ENCODE measurements at regions not wholly inside any gene's neighbourhood (a gene's known extent, or its start where the extent isn't known, plus 50 kb on each side); places are given as distances from the start of the nearest gene placed in this dataset.

DNA sequence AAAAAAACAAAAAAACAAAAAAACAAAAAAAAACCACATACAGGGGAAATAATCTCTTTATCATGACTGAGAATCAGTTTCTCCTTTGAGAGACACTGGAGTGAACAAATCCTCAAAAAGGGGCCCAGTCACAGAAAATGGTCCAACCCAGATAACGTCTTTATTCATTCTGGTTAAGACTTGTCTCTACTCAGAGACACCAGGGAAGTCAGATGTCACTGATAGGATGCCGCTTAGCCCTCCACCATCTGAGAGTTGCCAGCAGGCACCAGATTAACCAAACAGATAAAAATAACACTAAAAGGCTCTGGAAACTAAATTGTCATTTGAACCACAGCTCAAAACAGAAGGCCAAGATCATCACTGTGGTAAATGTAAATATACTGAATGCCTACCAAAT, 1163.4 kb upstream of the ATXN8OS start:
- Mint-ChIP-seq H3K27ac (no peak overlapping the region), H3K4me1 (ENCODE audit: low read depth) (peaks cover 9% of the 10 kb centered on the region), H3K36me3 (ENCODE audit: insufficient read depth) (no peaks in the 10 kb centered on the region), H3K9me3 (ENCODE audit: low read depth) (peaks cover 4% of the 10 kb centered on the region), H3K4me3 (ENCODE audit: low read depth) (no peak overlapping the region), H3K27me3 (no peaks in the 10 kb centered on the region)
- TF ChIP-seq, protein P1, sequence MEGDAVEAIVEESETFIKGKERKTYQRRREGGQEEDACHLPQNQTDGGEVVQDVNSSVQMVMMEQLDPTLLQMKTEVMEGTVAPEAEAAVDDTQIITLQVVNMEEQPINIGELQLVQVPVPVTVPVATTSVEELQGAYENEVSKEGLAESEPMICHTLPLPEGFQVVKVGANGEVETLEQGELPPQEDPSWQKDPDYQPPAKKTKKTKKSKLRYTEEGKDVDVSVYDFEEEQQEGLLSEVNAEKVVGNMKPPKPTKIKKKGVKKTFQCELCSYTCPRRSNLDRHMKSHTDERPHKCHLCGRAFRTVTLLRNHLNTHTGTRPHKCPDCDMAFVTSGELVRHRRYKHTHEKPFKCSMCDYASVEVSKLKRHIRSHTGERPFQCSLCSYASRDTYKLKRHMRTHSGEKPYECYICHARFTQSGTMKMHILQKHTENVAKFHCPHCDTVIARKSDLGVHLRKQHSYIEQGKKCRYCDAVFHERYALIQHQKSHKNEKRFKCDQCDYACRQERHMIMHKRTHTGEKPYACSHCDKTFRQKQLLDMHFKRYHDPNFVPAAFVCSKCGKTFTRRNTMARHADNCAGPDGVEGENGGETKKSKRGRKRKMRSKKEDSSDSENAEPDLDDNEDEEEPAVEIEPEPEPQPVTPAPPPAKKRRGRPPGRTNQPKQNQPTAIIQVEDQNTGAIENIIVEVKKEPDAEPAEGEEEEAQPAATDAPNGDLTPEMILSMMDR (IDR thresholded peaks at IDR 0.05; ENCODE audit: unreplicated experiment) = no peak
- DNase-seq (ENCODE audit: low spot score, unreplicated experiment) = no peak

DNA sequence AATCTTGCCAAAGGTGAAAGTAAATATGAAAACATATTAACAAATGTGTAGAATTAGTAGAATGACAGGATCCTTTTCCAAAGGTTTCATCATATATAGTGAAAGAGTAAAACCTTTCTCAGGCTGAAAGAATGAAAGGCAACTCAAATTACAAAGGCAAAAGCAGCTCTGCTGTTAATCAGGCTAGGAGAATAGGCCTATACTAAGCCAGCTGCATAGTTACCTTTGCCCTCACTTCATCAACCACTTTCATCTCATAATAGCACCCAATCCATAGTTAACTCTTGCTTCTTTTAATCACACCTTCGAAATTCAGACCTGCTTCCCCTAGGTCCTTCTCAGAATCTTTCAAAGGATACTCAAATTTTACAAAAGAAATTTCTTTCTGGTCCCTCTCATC, 1167.6 kb upstream of the ATXN8OS start:
- Mint-ChIP-seq H3K27ac (no peak overlapping the region), H3K4me3 (ENCODE audit: low read depth) (no peak overlapping the region)

DNA sequence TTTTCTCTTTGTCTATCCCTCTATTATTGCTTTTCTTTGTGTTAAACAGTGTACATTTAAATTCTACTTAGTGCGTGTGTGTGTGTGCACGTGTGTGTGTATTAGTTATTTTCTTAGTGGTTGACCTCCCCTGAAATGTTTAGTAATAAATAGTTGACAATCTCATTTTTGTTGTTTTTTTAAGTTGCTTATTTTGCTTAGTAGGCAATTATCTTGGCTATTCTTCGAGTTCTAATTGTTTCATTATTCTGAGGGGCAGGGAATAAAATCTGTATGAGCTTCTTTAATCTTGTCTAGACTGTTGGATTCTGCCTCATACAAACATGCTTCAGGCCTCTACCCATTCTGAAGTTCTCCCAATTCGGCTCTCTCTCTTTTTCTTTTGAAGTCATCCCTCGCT, 1169.0 kb upstream of the ATXN8OS start:
- H3K9me3 Mint-ChIP-seq (ENCODE audit: low read depth) = peaks cover 3% of the 10 kb centered on the region

More for the DNA sequence above, 1167.6 kb upstream of the ATXN8OS start:
- H3K36me3 Mint-ChIP-seq (ENCODE audit: insufficient read depth) = no peaks in the 10 kb centered on the region
- TF ChIP-seq, protein P1 (IDR thresholded peaks at IDR 0.05; ENCODE audit: unreplicated experiment) = no peak
- H3K9me3 Mint-ChIP-seq (ENCODE audit: low read depth) = peaks cover 4% of the 10 kb centered on the region
- no peak for DNase-seq (ENCODE audit: low spot score, unreplicated experiment)
- peaks cover 9% of the 10 kb centered on the region for H3K4me1 Mint-ChIP-seq (ENCODE audit: low read depth)
- no peaks in the 10 kb centered on the region for H3K27me3 Mint-ChIP-seq

DNA sequence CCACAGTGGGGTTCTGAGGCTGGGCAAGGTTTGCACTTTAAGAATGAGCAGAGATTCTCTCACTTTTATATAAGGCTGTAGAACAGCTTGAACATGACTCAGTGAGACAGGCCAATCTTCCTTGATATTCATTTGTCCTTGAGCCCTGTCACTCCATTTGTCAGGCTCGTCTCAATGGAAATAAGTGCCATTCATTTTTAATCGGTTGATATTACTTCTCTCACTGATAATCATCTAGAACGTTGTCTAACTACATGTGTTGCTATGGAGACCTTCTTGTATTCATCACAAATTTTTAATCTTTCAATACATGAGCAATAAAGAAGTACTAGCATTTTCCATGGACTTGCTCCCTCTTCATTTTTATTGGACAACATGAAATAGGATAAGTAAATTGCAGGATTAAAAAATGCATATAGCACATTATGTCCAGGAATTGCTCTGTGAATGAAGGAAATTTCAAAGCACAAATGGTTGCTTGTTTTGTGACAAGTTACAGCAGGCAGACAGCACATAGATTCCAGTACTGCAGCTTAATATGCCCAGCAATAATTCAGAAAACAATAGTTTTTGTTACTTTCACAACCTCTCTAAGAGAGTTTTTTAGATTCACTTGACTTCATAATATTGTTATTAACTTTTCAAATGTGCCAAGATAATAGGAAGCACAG, 1178.4 kb upstream of the ATXN8OS start:
- Mint-ChIP-seq H3K9me3 (ENCODE audit: low read depth) (no peaks in the 10 kb centered on the region), H3K27ac (no peak overlapping the region), H3K4me1 (ENCODE audit: low read depth) (no peaks in the 10 kb centered on the region), H3K36me3 (ENCODE audit: insufficient read depth) (no peaks in the 10 kb centered on the region), H3K4me3 (ENCODE audit: low read depth) (no peak overlapping the region), H3K27me3 (no peaks in the 10 kb centered on the region)
- TF ChIP-seq, protein P1 (IDR thresholded peaks at IDR 0.05; ENCODE audit: unreplicated experiment) = no peak
- DNase-seq (ENCODE audit: low spot score, unreplicated experiment) = no peak

More for the DNA sequence above, 1169.0 kb upstream of the ATXN8OS start:
- no peaks in the 10 kb centered on the region for H3K36me3 Mint-ChIP-seq (ENCODE audit: insufficient read depth)
- no peak for DNase-seq (ENCODE audit: low spot score, unreplicated experiment)
- peaks cover 9% of the 10 kb centered on the region for H3K4me1 Mint-ChIP-seq (ENCODE audit: low read depth)
- no peak overlapping the region for H3K27ac Mint-ChIP-seq
- TF ChIP-seq, protein P1 (IDR thresholded peaks at IDR 0.05; ENCODE audit: unreplicated experiment) = no peak
- H3K4me3 Mint-ChIP-seq (ENCODE audit: low read depth) = no peak overlapping the region
- H3K27me3 Mint-ChIP-seq = no peaks in the 10 kb centered on the region

DNA sequence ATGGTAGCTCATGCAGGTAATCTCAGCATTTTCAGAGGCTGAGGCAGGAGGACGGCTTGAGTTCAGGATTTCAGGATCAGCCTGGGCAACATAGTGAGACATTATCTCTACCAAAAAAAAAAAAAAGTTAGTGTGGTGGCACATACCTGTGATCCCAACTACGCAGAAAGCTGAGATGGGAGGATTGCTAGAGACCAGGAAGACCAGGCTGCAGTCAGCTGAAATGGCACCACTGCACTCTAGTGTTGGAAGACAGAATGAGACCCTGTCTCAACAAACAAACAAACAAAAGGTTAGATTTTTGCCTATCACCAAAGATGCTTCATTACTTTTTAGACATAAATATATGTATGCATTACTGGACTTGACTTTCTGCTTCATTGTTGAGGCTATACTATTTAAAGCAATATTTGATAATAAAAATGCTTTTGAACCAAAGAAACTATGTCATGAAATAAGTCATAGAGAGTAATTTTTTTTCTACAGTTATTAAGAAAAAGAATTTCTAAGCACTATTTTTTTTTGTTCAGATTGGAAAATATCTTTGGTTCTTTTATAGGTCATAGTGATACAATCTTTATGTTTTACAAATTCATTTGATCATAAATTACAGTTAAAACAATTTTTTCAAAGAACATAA, 1180.1 kb upstream of the ATXN8OS start:
- no peak for DNase-seq (ENCODE audit: low spot score, unreplicated experiment)
- H3K9me3 Mint-ChIP-seq (ENCODE audit: low read depth) = no peaks in the 10 kb centered on the region
- no peak overlapping the region for H3K27ac Mint-ChIP-seq
- no peak overlapping the region for H3K4me3 Mint-ChIP-seq (ENCODE audit: low read depth)
- H3K4me1 Mint-ChIP-seq (ENCODE audit: low read depth) = no peaks in the 10 kb centered on the region
- TF ChIP-seq, protein P1 (IDR thresholded peaks at IDR 0.05; ENCODE audit: unreplicated experiment) = peak; percentile 79
- H3K36me3 Mint-ChIP-seq (ENCODE audit: insufficient read depth) = no peaks in the 10 kb centered on the region
- H3K27me3 Mint-ChIP-seq = no peaks in the 10 kb centered on the region

Data from progenitor cell of endocrine pancreas (in vitro differentiated cells).